Keratinocyte (primary cell): ENCODE measurements at regions not wholly inside any gene's neighbourhood (a gene's known extent, or its start where the extent isn't known, plus 50 kb on each side); places are given as distances from the start of the nearest gene placed in this dataset.

Experiments used
- EZH2 ChIP-seq: IDR thresholded peaks from one replicate; pipeline ENCODE4 v1.6.1; 2012; ENCODE audit warnings: inconsistent platforms, mild to moderate bottlenecking, low read length, moderate library complexity
- TF ChIP-seq, protein P1 (sequence below), 3 experiments: IDR thresholded peaks in 1 of 3; conservative IDR thresholded peaks in 1 of 3; optimal IDR thresholded peaks in 1 of 3; 2 replicates in 2 of 3; 3 replicates in 1 of 3; pipeline versions ENCODE3 to v1.5.1; 2011; ENCODE audit warnings: low read length in 3 of 3, mild to moderate bottlenecking in 3 of 3, moderate library complexity in 2 of 3, control low read depth in 1 of 3, inconsistent platforms in 1 of 3; ENCODE audit not compliant: insufficient read depth in 2 of 3; ENCODE audit errors: extremely low read depth in 1 of 3

DNA sequence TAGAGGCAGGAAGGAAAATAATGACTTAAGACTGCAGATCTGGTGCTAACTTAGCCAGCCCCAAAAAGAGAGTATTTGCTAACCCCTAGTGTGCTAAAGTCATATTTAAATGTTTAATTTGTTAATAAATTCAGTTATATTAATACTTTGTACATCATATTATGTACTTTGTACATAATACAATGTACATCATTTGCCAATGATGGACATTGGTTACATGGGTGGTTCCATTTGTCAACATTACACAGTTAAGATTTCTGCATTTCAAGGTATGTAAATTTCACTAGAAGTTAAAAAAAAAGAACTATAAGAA lies 63.9 kb upstream of the PIM1 start:
- TF ChIP-seq, protein P1, sequence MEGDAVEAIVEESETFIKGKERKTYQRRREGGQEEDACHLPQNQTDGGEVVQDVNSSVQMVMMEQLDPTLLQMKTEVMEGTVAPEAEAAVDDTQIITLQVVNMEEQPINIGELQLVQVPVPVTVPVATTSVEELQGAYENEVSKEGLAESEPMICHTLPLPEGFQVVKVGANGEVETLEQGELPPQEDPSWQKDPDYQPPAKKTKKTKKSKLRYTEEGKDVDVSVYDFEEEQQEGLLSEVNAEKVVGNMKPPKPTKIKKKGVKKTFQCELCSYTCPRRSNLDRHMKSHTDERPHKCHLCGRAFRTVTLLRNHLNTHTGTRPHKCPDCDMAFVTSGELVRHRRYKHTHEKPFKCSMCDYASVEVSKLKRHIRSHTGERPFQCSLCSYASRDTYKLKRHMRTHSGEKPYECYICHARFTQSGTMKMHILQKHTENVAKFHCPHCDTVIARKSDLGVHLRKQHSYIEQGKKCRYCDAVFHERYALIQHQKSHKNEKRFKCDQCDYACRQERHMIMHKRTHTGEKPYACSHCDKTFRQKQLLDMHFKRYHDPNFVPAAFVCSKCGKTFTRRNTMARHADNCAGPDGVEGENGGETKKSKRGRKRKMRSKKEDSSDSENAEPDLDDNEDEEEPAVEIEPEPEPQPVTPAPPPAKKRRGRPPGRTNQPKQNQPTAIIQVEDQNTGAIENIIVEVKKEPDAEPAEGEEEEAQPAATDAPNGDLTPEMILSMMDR (optimal IDR thresholded peaks at IDR 0.05 in 1 of 3, IDR thresholded peaks at IDR 0.05 in 1 of 3, conservative IDR thresholded peaks at IDR 0.05 in 1 of 3; ENCODE audit: extremely low read depth in 1 of 3, insufficient read depth in 2 of 3, low read length in 3 of 3): no peak
- TF ChIP-seq EZH2: no peak
